ENCODE measurements at regions not wholly inside any gene's neighbourhood (a gene's known extent, or its start where the extent isn't known, plus 50 kb on each side); places are given as distances from the start of the nearest gene placed in this dataset.

- Histone ChIP-seq H3K9me3 (peaks cover 0 to 6% (median 0%) of the 10 kb centered on the region in 12 donors), H3K27me3 (peaks cover 0 to 5% (median 0%) of the 10 kb centered on the region in 9 donors), H3K4me1 (no peaks in the 10 kb centered on the region), H3K36me3 (no peaks in the 10 kb centered on the region), H3K27ac (no peak overlapping the region), H3K4me3 (no peak overlapping the region)
- ATAC-seq: no peak
- DNase-seq: no peak
- no peak for TF ChIP-seq POLR2A (IDR thresholded peaks at IDR 0.05)
- no peak for TF ChIP-seq CTCF (IDR thresholded peaks at IDR 0.05)
- intact Hi-C loops (cut with DNase I): no loop called here
Observed at GRCh38 chr6:156457601-156458000, 319.6 kb upstream of the ARID1B start.

GRCh38 chr6:156455847-156456246 is 321.3 kb upstream of the ARID1B start:
- no peak for DNase-seq
- WGBS, 4 donors: 89 to 98% (median 96%) methylated on average over 3 of the region's 4 CpGs

GRCh38 chr6:156454867-156455266 is 322.3 kb upstream of the ARID1B start:
- Histone ChIP-seq H3K27me3 (no peaks in the 10 kb centered on the region), H3K36me3 (no peaks in the 10 kb centered on the region), H3K9me3 (peaks cover 0 to 6% (median 0%) of the 10 kb centered on the region in 12 donors), H3K27ac (no peak overlapping the region), H3K4me1 (no peaks in the 10 kb centered on the region), H3K4me3 (no peak overlapping the region)
- DNase-seq: no peak
- ATAC-seq: no peak
- intact Hi-C loops (cut with DNase I): no loop called here
- TF ChIP-seq CTCF (IDR thresholded peaks at IDR 0.05): no peak
- no peak for TF ChIP-seq POLR2A (IDR thresholded peaks at IDR 0.05)
- WGBS, 4 donors: 67 to 80% (median 75%) methylated on average over 8 of the region's 8 CpGs

More at GRCh38 chr6:156455847-156456246, 321.3 kb upstream of the ARID1B start:
- no peak overlapping the region for H3K27ac ChIP-seq
- intact Hi-C loops (cut with DNase I): no loop called here
- no peak overlapping the region for H3K4me3 ChIP-seq
- peaks cover 0 to 6% (median 0%) of the 10 kb centered on the region in 12 donors for H3K9me3 ChIP-seq
- TF ChIP-seq POLR2A (IDR thresholded peaks at IDR 0.05): no peak
- no peak for TF ChIP-seq CTCF (IDR thresholded peaks at IDR 0.05)
- no peaks in the 10 kb centered on the region for H3K27me3 ChIP-seq
- ATAC-seq: no peak
- no peaks in the 10 kb centered on the region for H3K36me3 ChIP-seq
- no peaks in the 10 kb centered on the region for H3K4me1 ChIP-seq

- Histone ChIP-seq H3K27me3 (no peaks in the 10 kb centered on the region), H3K27ac (no peak overlapping the region), H3K9me3 (peaks cover 0 to 6% (median 0%) of the 10 kb centered on the region in 12 donors), H3K4me1 (peaks cover 0 to 6% (median 0%) of the 10 kb centered on the region in 12 donors), H3K36me3 (no peaks in the 10 kb centered on the region), H3K4me3 (no peak overlapping the region)
- intact Hi-C loops (cut with DNase I): no loop called here
- no peak for ATAC-seq
- 94 to 97% (median 95%) methylated on average over 5 of the region's 5 CpGs for WGBS, 4 donors
- DNase-seq: no peak
- TF ChIP-seq CTCF (IDR thresholded peaks at IDR 0.05) (no peak), POLR2A (IDR thresholded peaks at IDR 0.05) (no peak)
Observed at GRCh38 chr6:156451726-156452125, 325.5 kb upstream of the ARID1B start.
